Panc1 (cell line): ENCODE measurements at regions not wholly inside any gene's neighbourhood (a gene's known extent, or its start where the extent isn't known, plus 50 kb on each side); places are given as distances from the start of the nearest gene placed in this dataset.

Experiments
- POLR2AphosphoS5 ChIP-seq: IDR thresholded peaks from 2 replicates; pipeline ENCODE4 v1.6.1; 2012; ENCODE audit warnings: mild to moderate bottlenecking, low read depth, low read length, moderate library complexity
- TCF7L2 ChIP-seq: IDR thresholded peaks from 2 replicates; pipeline ENCODE4 v1.6.1; 2011; ENCODE audit warnings: mild to moderate bottlenecking, low read depth, low read length, inconsistent platforms
- TF ChIP-seq, protein P1 (sequence below): fragments of 450-650 bp; IDR thresholded peaks from 2 replicates; pipeline ENCODE4 v1.5.1; 2017; ENCODE audit warnings: mild to moderate bottlenecking

DNA sequence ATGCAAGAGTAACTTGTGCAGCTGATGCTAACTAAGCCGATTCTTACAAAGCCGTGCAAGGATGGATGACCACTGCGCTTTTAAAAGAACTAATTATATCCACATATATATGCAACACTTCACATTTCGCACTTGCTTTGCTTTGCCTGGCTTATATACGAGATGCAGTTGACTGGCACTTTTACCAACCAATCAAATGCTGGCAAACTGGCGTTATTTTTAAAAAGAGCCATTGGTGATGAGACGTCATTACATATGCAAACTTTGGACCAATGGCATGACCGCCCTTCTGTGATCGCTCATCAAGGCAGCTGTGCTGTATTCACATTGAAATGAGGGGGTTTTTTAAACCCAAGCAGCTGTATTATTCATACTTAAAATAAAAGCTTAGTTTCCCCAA lies 1147.7 kb upstream of the WWC1 start:
- TF ChIP-seq, protein P1, sequence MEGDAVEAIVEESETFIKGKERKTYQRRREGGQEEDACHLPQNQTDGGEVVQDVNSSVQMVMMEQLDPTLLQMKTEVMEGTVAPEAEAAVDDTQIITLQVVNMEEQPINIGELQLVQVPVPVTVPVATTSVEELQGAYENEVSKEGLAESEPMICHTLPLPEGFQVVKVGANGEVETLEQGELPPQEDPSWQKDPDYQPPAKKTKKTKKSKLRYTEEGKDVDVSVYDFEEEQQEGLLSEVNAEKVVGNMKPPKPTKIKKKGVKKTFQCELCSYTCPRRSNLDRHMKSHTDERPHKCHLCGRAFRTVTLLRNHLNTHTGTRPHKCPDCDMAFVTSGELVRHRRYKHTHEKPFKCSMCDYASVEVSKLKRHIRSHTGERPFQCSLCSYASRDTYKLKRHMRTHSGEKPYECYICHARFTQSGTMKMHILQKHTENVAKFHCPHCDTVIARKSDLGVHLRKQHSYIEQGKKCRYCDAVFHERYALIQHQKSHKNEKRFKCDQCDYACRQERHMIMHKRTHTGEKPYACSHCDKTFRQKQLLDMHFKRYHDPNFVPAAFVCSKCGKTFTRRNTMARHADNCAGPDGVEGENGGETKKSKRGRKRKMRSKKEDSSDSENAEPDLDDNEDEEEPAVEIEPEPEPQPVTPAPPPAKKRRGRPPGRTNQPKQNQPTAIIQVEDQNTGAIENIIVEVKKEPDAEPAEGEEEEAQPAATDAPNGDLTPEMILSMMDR = no peak
- TF ChIP-seq TCF7L2 = no peak
- no peak for TF ChIP-seq POLR2AphosphoS5
